CD4-positive, alpha-beta memory T cell (primary cell): ENCODE measurements at regions not wholly inside any gene's neighbourhood (a gene's known extent, or its start where the extent isn't known, plus 50 kb on each side); places are given as distances from the start of the nearest gene placed in this dataset.

Source experiments
- CTCF ChIA-PET: fragments of 350-600 bp; sonication (Branson Sonifier 250); formaldehyde crosslinking; loops from one replicate; lab custom pipeline; 2021; ENCODE audit warnings: inconsistent platforms; ENCODE audit not compliant: partially characterized antibody; lab: Charles Lee
- POLR2A ChIA-PET: fragments of 350-600 bp; sonication (Branson Sonifier 250); formaldehyde crosslinking; loops from one replicate; lab custom pipeline; 2021; ENCODE audit not compliant: partially characterized antibody; lab: Charles Lee
- DNase-seq, 5 donors: peaks; one replicate each; pipeline versions ENCODE4 v3.0.0 to v3.0.0-alpha.2; 2020 to 2022; ENCODE audit warnings: mixed read lengths in 1 of 5
- H3K27ac ChIP-seq: one replicate; pipeline ENCODE4 v1.7.0; 2013; ENCODE audit warnings: low read depth, low read length
- H3K27me3 ChIP-seq: 2 replicates; pipeline ENCODE4 v1.7.0; 2013; ENCODE audit warnings: mild to moderate bottlenecking, low read length, moderate library complexity; ENCODE audit not compliant: insufficient read depth
- H3K36me3 ChIP-seq: 2 replicates; pipeline ENCODE4 v1.7.0; 2013; ENCODE audit warnings: mild to moderate bottlenecking, low read length, moderate library complexity; ENCODE audit not compliant: insufficient read depth
- H3K4me1 ChIP-seq: 2 replicates; pipeline ENCODE4 v1.7.0; 2013; ENCODE audit warnings: mild to moderate bottlenecking, low read length, moderate library complexity; ENCODE audit not compliant: insufficient read depth
- H3K4me3 ChIP-seq, 2 donors: one replicate each; pipeline ENCODE4 v1.7.0; 2013; ENCODE audit warnings: low read length in 2 of 2, mild to moderate bottlenecking in 1 of 2
- H3K9me3 ChIP-seq, 2 donors: one replicate each; pipeline ENCODE4 v1.7.0; 2013; ENCODE audit warnings: low read length in 2 of 2, control low read depth in 1 of 2; ENCODE audit not compliant: control insufficient read depth in 1 of 2
- H3K27ac Mint-ChIP-seq, 7 donors: one replicate each; pipeline ENCODE4 v1.8.0; 2020 to 2021; ENCODE audit warnings: mixed read lengths in 7 of 7, mild to moderate bottlenecking in 6 of 7, inconsistent platforms in 3 of 7, moderate library complexity in 3 of 7
- H3K27me3 Mint-ChIP-seq, 2 donors: one replicate each; pipeline ENCODE4 v1.8.0; 2020 to 2021; ENCODE audit warnings: mixed read lengths in 2 of 2
- H3K36me3 Mint-ChIP-seq, 2 donors: one replicate each; pipeline ENCODE4 v1.8.0; 2020 to 2021; ENCODE audit warnings: mixed read lengths in 2 of 2, inconsistent platforms in 1 of 2, mild to moderate bottlenecking in 1 of 2
- H3K4me1 Mint-ChIP-seq, 4 donors: one replicate each; pipeline ENCODE4 v1.8.0; 2020 to 2021; ENCODE audit warnings: mixed read lengths in 4 of 4, mild to moderate bottlenecking in 1 of 4
- H3K4me3 Mint-ChIP-seq, 8 donors: one replicate each; pipeline ENCODE4 v1.8.0; 2020 to 2021; ENCODE audit warnings: mixed read lengths in 8 of 8, mild to moderate bottlenecking in 7 of 8, moderate library complexity in 6 of 8, inconsistent platforms in 3 of 8
- H3K9me3 Mint-ChIP-seq, 8 donors: one replicate each; pipeline ENCODE4 v1.8.0; 2020 to 2021; ENCODE audit warnings: mixed read lengths in 8 of 8, mild to moderate bottlenecking in 5 of 8, inconsistent platforms in 3 of 8, moderate library complexity in 1 of 8
- intact Hi-C: fragments of 100-400 bp; cut with micrococcal nuclease; formaldehyde crosslinking; loops from one replicate; pipeline ENCODE4 v1.15.1; 2023

- Mint-ChIP-seq H3K27ac (no peak overlapping the region), H3K27me3 (peaks cover 0 to 4% of the 10 kb centered on the region in 2 donors), H3K36me3 (no peaks in the 10 kb centered on the region), H3K9me3 (no peaks in the 10 kb centered on the region), H3K4me3 (no peak overlapping the region), H3K4me1 (no peaks in the 10 kb centered on the region)
- ChIA-PET CTCF (no interaction called here), POLR2A (no interaction called here)
- intact Hi-C loops, result no loop called here
- Histone ChIP-seq H3K4me1 (no peaks in the 10 kb centered on the region), H3K36me3 (no peaks in the 10 kb centered on the region), H3K4me3 (no peak overlapping the region), H3K9me3 (no peaks in the 10 kb centered on the region), H3K27ac (no peak overlapping the region), H3K27me3 (no peaks in the 10 kb centered on the region)
- no peak for DNase-seq
Measured at GRCh38 chr6:163965426-163966348, 551.2 kb downstream of the QKI start.

- no peak overlapping the region for H3K27ac Mint-ChIP-seq
- no peaks in the 10 kb centered on the region for H3K9me3 ChIP-seq
Measured at GRCh38 chr6:163964789-163965188, 550.3 kb downstream of the QKI start.

GRCh38 chr6:163963205-163964120 lies 548.9 kb downstream of the QKI start:
- Histone ChIP-seq H3K27me3 (no peaks in the 10 kb centered on the region), H3K27ac (no peak overlapping the region), H3K36me3 (no peaks in the 10 kb centered on the region), H3K9me3 (no peaks in the 10 kb centered on the region), H3K4me1 (no peaks in the 10 kb centered on the region), H3K4me3 (no peak overlapping the region)
- H3K9me3 Mint-ChIP-seq, result no peaks in the 10 kb centered on the region
- CTCF ChIA-PET, result no interaction called here
- H3K4me1 Mint-ChIP-seq, result no peaks in the 10 kb centered on the region
- H3K36me3 Mint-ChIP-seq, result no peaks in the 10 kb centered on the region
- DNase-seq, result no peak
- intact Hi-C loops, result no loop called here
- POLR2A ChIA-PET, result no interaction called here
- H3K4me3 Mint-ChIP-seq, result no peak overlapping the region
- H3K27ac Mint-ChIP-seq, result no peak overlapping the region
- H3K27me3 Mint-ChIP-seq, result no peaks in the 10 kb centered on the region

More at GRCh38 chr6:163964789-163965188, 550.3 kb downstream of the QKI start:
- H3K4me3 ChIP-seq, result no peak overlapping the region
- POLR2A ChIA-PET, result no interaction called here
- DNase-seq, result no peak
- Mint-ChIP-seq H3K27me3 (peaks cover 0 to 4% of the 10 kb centered on the region in 2 donors), H3K36me3 (no peaks in the 10 kb centered on the region), H3K9me3 (no peaks in the 10 kb centered on the region), H3K4me3 (no peak overlapping the region), H3K4me1 (no peaks in the 10 kb centered on the region)
- no peaks in the 10 kb centered on the region for H3K36me3 ChIP-seq
- CTCF ChIA-PET, result no interaction called here
- H3K4me1 ChIP-seq, result no peaks in the 10 kb centered on the region
- intact Hi-C loops, result no loop called here
- H3K27me3 ChIP-seq, result no peaks in the 10 kb centered on the region
- H3K27ac ChIP-seq, result no peak overlapping the region

GRCh38 chr6:163962627-163963117 lies 548.2 kb downstream of the QKI start:
- ChIA-PET CTCF (no interaction called here), POLR2A (no interaction called here)
- no peaks in the 10 kb centered on the region for H3K9me3 Mint-ChIP-seq
- Histone ChIP-seq H3K4me1 (no peaks in the 10 kb centered on the region), H3K9me3 (no peaks in the 10 kb centered on the region), H3K27ac (no peak overlapping the region), H3K36me3 (no peaks in the 10 kb centered on the region), H3K27me3 (no peaks in the 10 kb centered on the region), H3K4me3 (no peak overlapping the region)
- H3K36me3 Mint-ChIP-seq, result no peaks in the 10 kb centered on the region
- H3K27me3 Mint-ChIP-seq, result no peaks in the 10 kb centered on the region
- no peaks in the 10 kb centered on the region for H3K4me1 Mint-ChIP-seq
- H3K4me3 Mint-ChIP-seq, result no peak overlapping the region
- H3K27ac Mint-ChIP-seq, result no peak overlapping the region
- intact Hi-C loops, result no loop called here
- no peak for DNase-seq

GRCh38 chr6:163960128-163960527 lies 545.6 kb downstream of the QKI start:
- POLR2A ChIA-PET, result no interaction called here

DNA sequence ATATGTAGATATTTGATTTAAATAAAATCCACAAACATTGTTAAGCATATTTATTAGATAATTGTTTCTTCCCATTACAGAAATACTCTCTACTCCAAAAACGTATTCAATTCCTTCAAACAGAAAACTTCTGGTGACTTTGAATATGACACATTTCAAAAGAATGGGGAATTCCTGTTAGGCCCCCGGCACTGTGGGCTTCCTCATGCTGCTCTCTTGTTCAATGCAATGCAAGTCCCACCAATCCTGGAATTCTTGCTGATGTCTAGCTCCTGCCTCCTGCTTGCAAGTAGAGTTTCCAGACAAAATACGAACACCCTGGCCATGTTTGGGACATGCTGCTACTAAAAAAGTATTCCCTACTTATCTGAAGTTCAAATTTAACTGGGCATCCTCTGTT lies 544.1 kb downstream of the QKI start:
- no peak for DNase-seq
- Mint-ChIP-seq H3K27ac (no peak overlapping the region), H3K9me3 (no peaks in the 10 kb centered on the region), H3K27me3 (peaks cover 6 to 11% of the 10 kb centered on the region in 2 donors), H3K4me3 (no peak overlapping the region), H3K36me3 (no peaks in the 10 kb centered on the region), H3K4me1 (peaks cover 0 to 3% (median 1%) of the 10 kb centered on the region in 4 donors)
- ChIA-PET POLR2A (no interaction called here), CTCF (no interaction called here)
- Histone ChIP-seq H3K36me3 (no peaks in the 10 kb centered on the region), H3K4me3 (no peak overlapping the region), H3K27ac (no peak overlapping the region), H3K9me3 (no peaks in the 10 kb centered on the region), H3K27me3 (no peaks in the 10 kb centered on the region), H3K4me1 (no peaks in the 10 kb centered on the region)
- intact Hi-C loops, result no loop called here

More at GRCh38 chr6:163960128-163960527, 545.6 kb downstream of the QKI start:
- Histone ChIP-seq H3K9me3 (no peaks in the 10 kb centered on the region), H3K4me3 (no peak overlapping the region), H3K4me1 (no peaks in the 10 kb centered on the region), H3K27ac (no peak overlapping the region), H3K27me3 (no peaks in the 10 kb centered on the region), H3K36me3 (no peaks in the 10 kb centered on the region)
- no peak overlapping the region for H3K27ac Mint-ChIP-seq
- no peak for DNase-seq
- intact Hi-C loops, result no loop called here
- no peaks in the 10 kb centered on the region for H3K36me3 Mint-ChIP-seq
- H3K9me3 Mint-ChIP-seq, result no peaks in the 10 kb centered on the region
- CTCF ChIA-PET, result no interaction called here
- peaks cover 0 to 3% (median 1%) of the 10 kb centered on the region in 4 donors for H3K4me1 Mint-ChIP-seq
- peaks cover 3 to 11% of the 10 kb centered on the region in 2 donors for H3K27me3 Mint-ChIP-seq
- no peak overlapping the region for H3K4me3 Mint-ChIP-seq
